ENCODE measurements at regions not wholly inside any gene's neighbourhood (a gene's known extent, or its start where the extent isn't known, plus 50 kb on each side); places are given as distances from the start of the nearest gene placed in this dataset.
A peak's percentile ranks its signal among the peaks of the same experiment; 100 is the strongest.

- Histone ChIP-seq H3K27me3 (ENCODE audit: insufficient read depth, low read length, poor library complexity, severe bottlenecking) (no peaks in the 10 kb centered on the region), H3K36me3 (ENCODE audit: insufficient read depth, low read length) (no peaks in the 10 kb centered on the region), H3K4me3 (ENCODE audit: low read length) (no peak overlapping the region), H3K4me1 (ENCODE audit: insufficient read depth, low read length) (no peaks in the 10 kb centered on the region), H3K27ac (ENCODE audit: low read depth, low read length) (no peak overlapping the region), H3K9me3 (ENCODE audit: low read length) (no peaks in the 10 kb centered on the region)
- Mint-ChIP-seq H3K27me3 (peaks cover 2 to 6% of the 10 kb centered on the region in 2 donors), H3K4me3 (no peak overlapping the region), H3K9me3 (no peaks in the 10 kb centered on the region), H3K27ac (peak overlapping the region in 1 of 8 donors; percentile 59), H3K36me3 (no peaks in the 10 kb centered on the region), H3K4me1 (no peaks in the 10 kb centered on the region)
- POLR2A ChIA-PET, result no interaction called here
- CTCF ChIA-PET, result no interaction called here
- DNase-seq, result no peak
Measured at GRCh38 chr5:107314330-107314729, 356.4 kb downstream of the EFNA5 start.

DNA sequence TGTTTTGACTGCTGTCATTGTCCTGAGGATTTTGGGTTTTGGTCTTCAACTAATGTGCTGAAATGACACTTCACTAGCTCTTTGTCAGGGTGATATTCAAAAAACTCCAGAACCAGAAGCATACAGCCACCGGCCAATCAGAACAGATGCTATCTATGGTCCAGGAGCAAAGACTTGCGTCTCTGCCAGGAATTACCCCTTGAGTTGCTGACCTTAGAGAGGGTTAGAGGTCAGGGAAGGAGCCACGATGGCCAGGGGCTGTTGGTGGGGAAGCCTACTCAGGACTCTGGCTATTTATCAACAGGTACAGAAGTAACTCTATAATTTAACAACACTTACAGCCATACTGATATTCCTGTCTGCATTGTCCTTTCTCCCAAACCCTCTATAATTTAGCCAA lies 356.8 kb downstream of the EFNA5 start:
- POLR2A ChIA-PET, result no interaction called here
- Mint-ChIP-seq H3K4me3 (no peak overlapping the region), H3K9me3 (no peaks in the 10 kb centered on the region), H3K36me3 (no peaks in the 10 kb centered on the region), H3K27ac (peak overlapping the region in 1 of 8 donors; percentile 59), H3K4me1 (no peaks in the 10 kb centered on the region), H3K27me3 (peaks cover 2 to 6% of the 10 kb centered on the region in 2 donors)
- no peaks in the 10 kb centered on the region for H3K36me3 ChIP-seq (ENCODE audit: insufficient read depth, low read length)
- H3K27ac ChIP-seq (ENCODE audit: low read depth, low read length), result no peak overlapping the region
- H3K27me3 ChIP-seq (ENCODE audit: insufficient read depth, low read length, poor library complexity, severe bottlenecking), result no peaks in the 10 kb centered on the region
- CTCF ChIA-PET, result no interaction called here
- no peaks in the 10 kb centered on the region for H3K4me1 ChIP-seq (ENCODE audit: insufficient read depth, low read length)
- H3K9me3 ChIP-seq (ENCODE audit: low read length), result no peaks in the 10 kb centered on the region
- no peak for DNase-seq
- no peak overlapping the region for H3K4me3 ChIP-seq (ENCODE audit: low read length)

DNA sequence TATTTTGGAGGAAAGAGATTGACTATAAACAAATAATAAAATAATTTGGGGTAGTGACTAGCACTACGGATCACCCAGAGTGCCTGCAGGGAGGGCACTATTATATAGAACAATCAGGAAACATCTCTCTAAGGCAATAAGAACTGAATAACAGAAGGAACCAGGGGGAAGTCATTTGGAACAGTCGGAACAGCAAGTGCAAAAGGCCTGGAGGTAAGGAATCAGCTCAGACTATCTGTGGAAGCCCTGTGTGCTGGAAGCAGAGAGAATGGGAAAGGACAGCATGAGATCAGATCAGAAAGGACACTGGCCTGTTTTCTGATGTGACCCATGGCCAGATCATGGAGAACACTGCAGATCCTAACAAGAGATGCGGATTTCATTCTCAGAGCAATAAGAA lies 357.6 kb downstream of the EFNA5 start:
- CTCF ChIA-PET, result no interaction called here
- peaks cover 2 to 6% of the 10 kb centered on the region in 2 donors for H3K27me3 Mint-ChIP-seq

DNA sequence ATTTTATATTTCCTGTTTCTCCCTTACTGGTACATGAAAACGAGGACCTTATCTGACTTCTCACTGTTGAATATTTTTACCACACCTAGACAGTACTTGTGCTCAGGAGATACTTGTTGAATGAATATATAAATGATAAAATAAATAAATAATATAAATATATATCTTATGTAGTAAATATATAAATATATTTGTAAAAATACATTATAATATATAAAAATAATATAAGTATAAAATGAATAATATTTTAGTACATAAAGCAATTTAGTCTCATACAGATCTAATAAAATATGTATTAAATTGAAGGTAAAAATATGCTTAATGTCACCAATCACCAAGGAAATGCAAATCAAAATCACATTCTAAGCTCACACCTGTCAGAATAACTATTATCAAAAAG lies 360.6 kb downstream of the EFNA5 start:
- Mint-ChIP-seq H3K27ac (no peak overlapping the region), H3K4me1 (no peaks in the 10 kb centered on the region), H3K27me3 (peaks cover 3% of the 10 kb centered on the region in 2 donors), H3K9me3 (no peaks in the 10 kb centered on the region), H3K36me3 (no peaks in the 10 kb centered on the region), H3K4me3 (no peak overlapping the region)
- H3K27me3 ChIP-seq (ENCODE audit: insufficient read depth, low read length, poor library complexity, severe bottlenecking), result no peaks in the 10 kb centered on the region
- no peak overlapping the region for H3K27ac ChIP-seq (ENCODE audit: low read depth, low read length)
- H3K4me1 ChIP-seq (ENCODE audit: insufficient read depth, low read length), result no peaks in the 10 kb centered on the region
- no peak overlapping the region for H3K4me3 ChIP-seq (ENCODE audit: low read length)
- DNase-seq, result no peak
- POLR2A ChIA-PET, result no interaction called here
- CTCF ChIA-PET, result no interaction called here
- no peaks in the 10 kb centered on the region for H3K36me3 ChIP-seq (ENCODE audit: insufficient read depth, low read length)
- no peaks in the 10 kb centered on the region for H3K9me3 ChIP-seq (ENCODE audit: low read length)

More for the DNA sequence above, 357.6 kb downstream of the EFNA5 start:
- no peak overlapping the region for H3K27ac Mint-ChIP-seq
- no peak for DNase-seq
- no peaks in the 10 kb centered on the region for H3K4me1 ChIP-seq (ENCODE audit: insufficient read depth, low read length)
- H3K4me3 Mint-ChIP-seq, result no peak overlapping the region
- no peaks in the 10 kb centered on the region for H3K27me3 ChIP-seq (ENCODE audit: insufficient read depth, low read length, poor library complexity, severe bottlenecking)
- POLR2A ChIA-PET, result no interaction called here
- no peaks in the 10 kb centered on the region for H3K9me3 ChIP-seq (ENCODE audit: low read length)
- no peaks in the 10 kb centered on the region for H3K4me1 Mint-ChIP-seq
- H3K36me3 Mint-ChIP-seq, result no peaks in the 10 kb centered on the region
- H3K36me3 ChIP-seq (ENCODE audit: insufficient read depth, low read length), result no peaks in the 10 kb centered on the region
- no peak overlapping the region for H3K4me3 ChIP-seq (ENCODE audit: low read length)
- H3K9me3 Mint-ChIP-seq, result no peaks in the 10 kb centered on the region
- no peak overlapping the region for H3K27ac ChIP-seq (ENCODE audit: low read depth, low read length)

GRCh38 chr5:107306594-107306993 lies 364.1 kb downstream of the EFNA5 start:
- Histone ChIP-seq H3K27me3 (ENCODE audit: insufficient read depth, low read length, poor library complexity, severe bottlenecking) (no peaks in the 10 kb centered on the region), H3K9me3 (ENCODE audit: low read length) (no peaks in the 10 kb centered on the region), H3K4me3 (ENCODE audit: low read length) (no peak overlapping the region), H3K27ac (ENCODE audit: low read depth, low read length) (no peak overlapping the region), H3K4me1 (ENCODE audit: insufficient read depth, low read length) (no peaks in the 10 kb centered on the region), H3K36me3 (ENCODE audit: insufficient read depth, low read length) (no peaks in the 10 kb centered on the region)
- no peak for DNase-seq
- H3K4me1 Mint-ChIP-seq, result no peaks in the 10 kb centered on the region
- ChIA-PET POLR2A (no interaction called here), CTCF (interaction anchor here (1.2 kb wide), 1 partner anchor 265 kb away, joined by 4 read pairs; no protein-coding TSS in a partner anchor)
- no peak overlapping the region for H3K4me3 Mint-ChIP-seq
- peaks cover 0 to 2% of the 10 kb centered on the region in 2 donors for H3K27me3 Mint-ChIP-seq
- H3K36me3 Mint-ChIP-seq, result no peaks in the 10 kb centered on the region
- no peaks in the 10 kb centered on the region for H3K9me3 Mint-ChIP-seq
- H3K27ac Mint-ChIP-seq, result no peak overlapping the region

GRCh38 chr5:107306002-107306401 lies 364.7 kb downstream of the EFNA5 start:
- H3K4me1 ChIP-seq (ENCODE audit: insufficient read depth, low read length), result no peaks in the 10 kb centered on the region
- no peak overlapping the region for H3K27ac Mint-ChIP-seq
- DNase-seq, result no peak
- H3K27me3 Mint-ChIP-seq, result peaks cover 0 to 1% of the 10 kb centered on the region in 2 donors
- CTCF ChIA-PET, result interaction anchor here (0.8 kb wide), 1 partner anchor 266 kb away, joined by 3 read pairs; no protein-coding TSS in a partner anchor
- H3K36me3 ChIP-seq (ENCODE audit: insufficient read depth, low read length), result no peaks in the 10 kb centered on the region
- H3K4me1 Mint-ChIP-seq, result no peaks in the 10 kb centered on the region
- H3K9me3 Mint-ChIP-seq, result no peaks in the 10 kb centered on the region
- no peak overlapping the region for H3K4me3 Mint-ChIP-seq
- POLR2A ChIA-PET, result no interaction called here
- no peak overlapping the region for H3K4me3 ChIP-seq (ENCODE audit: low read length)
- H3K27me3 ChIP-seq (ENCODE audit: insufficient read depth, low read length, poor library complexity, severe bottlenecking), result no peaks in the 10 kb centered on the region
- no peak overlapping the region for H3K27ac ChIP-seq (ENCODE audit: low read depth, low read length)
- H3K36me3 Mint-ChIP-seq, result no peaks in the 10 kb centered on the region
- no peaks in the 10 kb centered on the region for H3K9me3 ChIP-seq (ENCODE audit: low read length)

DNA sequence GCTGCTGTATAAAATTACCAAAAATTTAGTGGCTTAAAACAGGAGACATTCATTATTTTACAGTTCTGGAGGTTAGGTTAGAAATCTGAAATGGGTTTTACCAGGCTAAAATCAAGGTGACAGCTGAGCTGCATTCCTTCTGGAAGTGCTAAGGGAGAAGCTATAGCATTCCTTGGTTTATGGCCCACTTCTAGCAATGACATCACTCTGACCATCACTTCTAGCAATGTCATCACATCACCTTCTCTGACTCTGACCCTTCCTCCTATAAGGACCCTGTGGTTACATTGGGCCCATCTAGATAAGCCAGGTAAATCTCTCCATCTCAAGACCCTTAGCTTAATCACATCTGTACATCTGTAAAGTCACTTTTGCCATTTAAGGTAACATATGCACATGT lies 366.1 kb downstream of the EFNA5 start:
- peaks cover 0 to 1% of the 10 kb centered on the region in 2 donors for H3K27me3 Mint-ChIP-seq
- no peak for DNase-seq
- no peak overlapping the region for H3K27ac ChIP-seq (ENCODE audit: low read depth, low read length)
- H3K9me3 Mint-ChIP-seq, result no peaks in the 10 kb centered on the region
- H3K4me1 Mint-ChIP-seq, result no peaks in the 10 kb centered on the region
- H3K27me3 ChIP-seq (ENCODE audit: insufficient read depth, low read length, poor library complexity, severe bottlenecking), result no peaks in the 10 kb centered on the region
- no peak overlapping the region for H3K4me3 ChIP-seq (ENCODE audit: low read length)
- ChIA-PET CTCF (no interaction called here), POLR2A (no interaction called here)
- H3K4me3 Mint-ChIP-seq, result no peak overlapping the region
- H3K9me3 ChIP-seq (ENCODE audit: low read length), result no peaks in the 10 kb centered on the region
- H3K27ac Mint-ChIP-seq, result no peak overlapping the region
- H3K36me3 ChIP-seq (ENCODE audit: insufficient read depth, low read length), result no peaks in the 10 kb centered on the region
- H3K4me1 ChIP-seq (ENCODE audit: insufficient read depth, low read length), result no peaks in the 10 kb centered on the region
- H3K36me3 Mint-ChIP-seq, result no peaks in the 10 kb centered on the region

DNA sequence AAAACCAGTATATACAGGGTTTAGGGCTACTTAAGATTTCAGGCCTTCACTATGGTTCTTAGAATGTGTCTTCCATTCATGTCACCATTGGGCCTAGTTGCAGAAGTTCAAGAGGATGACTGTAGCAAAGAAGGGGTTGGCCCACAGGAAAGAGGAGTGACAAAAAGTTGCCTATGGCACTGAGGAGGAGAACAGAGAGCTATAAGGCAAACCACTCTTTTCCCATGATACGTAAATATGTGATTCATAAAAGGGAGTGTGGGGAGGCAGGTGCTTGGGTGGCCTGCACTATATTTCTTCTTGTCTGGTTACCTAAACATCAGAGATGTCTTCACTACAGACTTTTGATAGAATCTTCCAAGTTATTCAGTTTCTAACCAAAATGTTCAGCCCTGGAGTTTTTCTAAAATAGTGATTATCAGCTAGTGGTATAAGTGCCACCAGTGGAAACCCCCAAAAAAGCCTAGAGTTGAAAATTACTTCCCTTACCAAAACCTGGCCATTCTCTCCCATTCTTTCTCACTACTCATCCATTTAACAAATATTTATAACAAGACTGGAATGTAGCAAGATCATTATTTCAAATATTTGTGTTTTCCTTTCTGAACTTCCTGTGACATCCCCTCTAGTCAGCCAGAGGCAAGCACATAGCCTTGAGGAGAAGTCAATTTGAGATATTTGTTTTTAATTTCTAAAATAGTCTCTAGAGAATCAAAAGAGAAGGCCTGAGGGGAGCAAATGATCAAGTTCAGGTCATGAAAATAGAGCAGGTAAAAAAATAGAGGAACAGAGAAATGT lies 367.4 kb downstream of the EFNA5 start:
- Histone ChIP-seq H3K27ac (ENCODE audit: low read depth, low read length) (no peak overlapping the region), H3K4me3 (ENCODE audit: low read length) (no peak overlapping the region), H3K27me3 (ENCODE audit: insufficient read depth, low read length, poor library complexity, severe bottlenecking) (no peaks in the 10 kb centered on the region), H3K36me3 (ENCODE audit: insufficient read depth, low read length) (no peaks in the 10 kb centered on the region), H3K9me3 (ENCODE audit: low read length) (no peaks in the 10 kb centered on the region), H3K4me1 (ENCODE audit: insufficient read depth, low read length) (no peaks in the 10 kb centered on the region)
- ChIA-PET CTCF (no interaction called here), POLR2A (no interaction called here)
- H3K27me3 Mint-ChIP-seq, result peaks cover 0 to 1% of the 10 kb centered on the region in 2 donors
- no peaks in the 10 kb centered on the region for H3K9me3 Mint-ChIP-seq
- H3K4me3 Mint-ChIP-seq, result no peak overlapping the region
- H3K27ac Mint-ChIP-seq, result peak overlapping the region in 1 of 8 donors; percentile 28
- DNase-seq, result no peak
- H3K36me3 Mint-ChIP-seq, result no peaks in the 10 kb centered on the region
- H3K4me1 Mint-ChIP-seq, result no peaks in the 10 kb centered on the region

All from CD8-positive, alpha-beta memory T cell (primary cell).